ENCODE measurements at regions not wholly inside any gene's neighbourhood (a gene's known extent, or its start where the extent isn't known, plus 50 kb on each side); places are given as distances from the start of the nearest gene placed in this dataset.

DNA sequence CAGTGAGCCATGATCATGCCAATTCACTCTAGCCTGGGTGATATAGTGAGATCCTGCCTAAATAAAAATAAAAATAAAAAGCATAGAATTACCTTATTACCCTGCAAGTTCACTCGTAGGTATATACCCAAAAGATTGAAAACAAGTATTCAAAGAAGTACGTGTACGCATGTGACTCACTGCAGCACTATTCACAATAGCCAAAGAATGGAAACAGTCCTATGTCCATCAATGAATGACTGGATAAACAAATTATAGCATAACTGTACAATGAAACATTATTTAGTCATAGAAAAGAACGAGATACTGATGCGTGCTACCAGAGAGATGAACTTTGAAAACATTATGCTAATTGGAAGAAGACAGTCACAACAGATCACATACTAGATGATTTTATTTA lies 204.6 kb upstream of the DIAPH2 start:
- no peak for TF ChIP-seq GATA3 (IDR thresholded peaks at IDR 0.05; ENCODE audit: low read depth, low read length)
- no peak for TF ChIP-seq GATA2 (IDR thresholded peaks at IDR 0.05; ENCODE audit: low read depth, low read length)

All from SH-SY5Y (cell line).